PC-9 (cell line): ENCODE measurements at regions not wholly inside any gene's neighbourhood (a gene's known extent, or its start where the extent isn't known, plus 50 kb on each side); places are given as distances from the start of the nearest gene placed in this dataset.

Experiments
- BruUV-seq: library from RNA; stranded (reverse); fragments of 400-500 nt; replicated peaks from 2 replicates; lab custom pipeline; 2021; lab: Mats Ljungman, UMichigan
- CTCF ChIA-PET: fragments of 300-600 bp; sonication (Branson Sonifier 250); formaldehyde crosslinking; loops from one replicate; lab custom pipeline; 2022; ENCODE audit warnings: antibody characterized with exemption; lab: Charles Lee
- POLR2A ChIA-PET: fragments of 300-600 bp; sonication (Branson Sonifier 250); formaldehyde crosslinking; loops from one replicate; lab custom pipeline; 2022; ENCODE audit warnings: antibody characterized with exemption; ENCODE audit not compliant: unreplicated experiment; lab: Charles Lee
- DNase-seq, 2 experiments: peaks; one replicate each; pipeline versions ENCODE4 v3.0.0 to v3.0.0-alpha.2; 2015 to 2022; ENCODE audit warnings: mixed read lengths in 1 of 2
- H2AFZ ChIP-seq: fragments of 200-600 bp; sonication (generic); 2 replicates; pipeline ENCODE4 v1.8.1; 2017; ENCODE audit warnings: antibody characterized with exemption
- H3F3A ChIP-seq: fragments of 200-600 bp; sonication (generic); 2 replicates; pipeline ENCODE4 v1.8.1; 2017; ENCODE audit warnings: antibody characterized with exemption, mild to moderate bottlenecking, low read depth; ENCODE audit not compliant: insufficient read depth
- H3K27ac ChIP-seq: fragments of 200-600 bp; sonication (generic); 2 replicates; pipeline ENCODE4 v1.6.1; 2016; ENCODE audit warnings: mixed run types
- H3K27me3 ChIP-seq: fragments of 200-600 bp; sonication (generic); 2 replicates; pipeline ENCODE4 v1.6.1; 2016; ENCODE audit warnings: low read depth, mixed run types; ENCODE audit not compliant: insufficient read depth
- H3K36me3 ChIP-seq: fragments of 200-600 bp; sonication (generic); 2 replicates; pipeline ENCODE4 v1.6.1; 2016; ENCODE audit warnings: low read depth, mixed run types
- H3K4me1 ChIP-seq: fragments of 200-600 bp; sonication (generic); replicated peaks from 2 replicates; pipeline ENCODE4 v1.6.1; 2016; ENCODE audit warnings: mixed run types; ENCODE audit not compliant: insufficient read depth
- H3K4me2 ChIP-seq: fragments of 200-600 bp; sonication (generic); 2 replicates; pipeline ENCODE4 v1.6.1; 2017; ENCODE audit warnings: mixed run types
- H3K4me3 ChIP-seq: fragments of 200-600 bp; sonication (generic); 2 replicates; pipeline ENCODE4 v1.6.1; 2016; ENCODE audit warnings: mixed run types
- H3K79me2 ChIP-seq: fragments of 200-600 bp; sonication (generic); 2 replicates; pipeline ENCODE4 v1.6.1; 2017; ENCODE audit warnings: low read depth, mixed run types
- H3K9me2 ChIP-seq: fragments of 200-600 bp; sonication (generic); 2 replicates; pipeline ENCODE4 v1.8.1; 2017; ENCODE audit warnings: mild to moderate bottlenecking; ENCODE audit not compliant: insufficient read depth
- H3K9me3 ChIP-seq: fragments of 200-600 bp; sonication (generic); 2 replicates; pipeline ENCODE4 v1.8.1; 2016; ENCODE audit warnings: low read depth; ENCODE audit not compliant: insufficient read depth
- H4K20me1 ChIP-seq: fragments of 200-600 bp; sonication (generic); 2 replicates; pipeline ENCODE4 v1.8.1; 2017; ENCODE audit not compliant: insufficient read depth
- CTCF ChIP-seq: fragments of 200-600 bp; sonication (generic); conservative IDR thresholded peaks from 2 replicates; pipeline ENCODE4 v1.6.1; 2017; ENCODE audit warnings: mixed run types, antibody characterized with exemption, mild to moderate bottlenecking, moderate library complexity
- EZH2 ChIP-seq: fragments of 200-600 bp; sonication (generic); IDR thresholded peaks from 2 replicates; pipeline ENCODE4 v1.8.0; 2017; ENCODE audit warnings: antibody characterized with exemption, low read depth
- intact Hi-C: fragments of 100-400 bp; cut with micrococcal nuclease; formaldehyde crosslinking; loops from one replicate; pipeline ENCODE4 v1.10.0; 2022; ENCODE audit not compliant: unreplicated experiment

GRCh38 chr3:152120601-152121269 lies 148.0 kb upstream of the MBNL1 start:
- ChIA-PET POLR2A (interaction anchor here (0.7 kb wide), 2 partner anchors 32 to 109 kb away, joined by 3 to 5 read pairs; no protein-coding TSS in a partner anchor), CTCF (no interaction called here)
- Histone ChIP-seq H3K4me2 (peak overlapping the region; percentile 41), H3K4me3 (no peak overlapping the region), H3K79me2 (no peaks in the 10 kb centered on the region), H3K9me3 (peaks cover 6% of the 10 kb centered on the region; the same call in 1 of the 2 replicates), H4K20me1 (no peaks in the 10 kb centered on the region), H3K36me3 (no peaks in the 10 kb centered on the region), H2AFZ (peak overlapping the region; percentile 36), H3K9me2 (no peaks in the 10 kb centered on the region), H3F3A (peaks cover 13% of the 10 kb centered on the region; the same call in 1 of the 2 replicates), H3K4me1 (peaks cover 14% of the 10 kb centered on the region), H3K27me3 (no peaks in the 10 kb centered on the region), H3K27ac (peak overlapping the region; percentile 73)
- intact Hi-C loops, result no loop called here
- no peak for TF ChIP-seq EZH2
- TF ChIP-seq CTCF, result no peak
- no peak for DNase-seq
- BruUV-seq, result no TSS peak

- no peak for TF ChIP-seq EZH2
- no peak for TF ChIP-seq CTCF
- Histone ChIP-seq H3K36me3 (no peaks in the 10 kb centered on the region), H3K4me3 (no peak overlapping the region), H3K4me1 (peaks cover 14% of the 10 kb centered on the region), H3K79me2 (no peaks in the 10 kb centered on the region), H2AFZ (peak overlapping the region; percentile 36), H3K9me3 (peaks cover 4% of the 10 kb centered on the region; the same call in 1 of the 2 replicates), H4K20me1 (no peaks in the 10 kb centered on the region), H3K4me2 (peak overlapping the region; percentile 41), H3F3A (peaks cover 13% of the 10 kb centered on the region; the same call in 1 of the 2 replicates), H3K27me3 (no peaks in the 10 kb centered on the region), H3K27ac (peak overlapping the region; percentile 73), H3K9me2 (no peaks in the 10 kb centered on the region)
- intact Hi-C loops, result no loop called here
- DNase-seq, result peak in 1 of 2 experiments; percentile 74
- no TSS peak for BruUV-seq
- POLR2A ChIA-PET, result interaction anchor here (0.7 kb wide), 1 partner anchor 109 kb away, joined by 3 read pairs; no protein-coding TSS in a partner anchor
- CTCF ChIA-PET, result no interaction called here
These were observed 147.5 kb upstream of the MBNL1 start for GRCh38 chr3:152121270-152121636.

- Histone ChIP-seq H3K4me1 (peaks cover 14% of the 10 kb centered on the region), H4K20me1 (no peaks in the 10 kb centered on the region), H2AFZ (no peak overlapping the region), H3K4me2 (no peak overlapping the region), H3K79me2 (no peaks in the 10 kb centered on the region), H3K9me2 (no peaks in the 10 kb centered on the region), H3F3A (peaks cover 13% of the 10 kb centered on the region; the same call in 1 of the 2 replicates), H3K27ac (no peak overlapping the region), H3K9me3 (no peaks in the 10 kb centered on the region), H3K4me3 (no peak overlapping the region), H3K36me3 (no peaks in the 10 kb centered on the region), H3K27me3 (no peaks in the 10 kb centered on the region)
- intact Hi-C loops, result no loop called here
- POLR2A ChIA-PET, result interaction anchor here (0.6 to 0.7 kb wide), 2 partner anchors 15 to 123 kb away, joined by 4 to 6 read pairs; no protein-coding TSS in a partner anchor
- CTCF ChIA-PET, result no interaction called here
- TF ChIP-seq EZH2 (no peak), CTCF (no peak)
- no peak for DNase-seq
- BruUV-seq, result no TSS peak
These were observed 145.9 kb upstream of the MBNL1 start for GRCh38 chr3:152122851-152123250.
